GM19240 (cell line): ENCODE measurements at regions not wholly inside any gene's neighbourhood (a gene's known extent, or its start where the extent isn't known, plus 50 kb on each side); places are given as distances from the start of the nearest gene placed in this dataset.
"Not testable (repeated sequence)": the region's sequence is repeated elsewhere in the genome, so short reads cannot be mapped to it uniquely, and the experiment has no call there.

Source experiments
- DNase-seq: peaks from one replicate; pipeline ENCODE4 v3.0.0; 2011; ENCODE audit warnings: low spot score; ENCODE audit not compliant: insufficient read length

DNA sequence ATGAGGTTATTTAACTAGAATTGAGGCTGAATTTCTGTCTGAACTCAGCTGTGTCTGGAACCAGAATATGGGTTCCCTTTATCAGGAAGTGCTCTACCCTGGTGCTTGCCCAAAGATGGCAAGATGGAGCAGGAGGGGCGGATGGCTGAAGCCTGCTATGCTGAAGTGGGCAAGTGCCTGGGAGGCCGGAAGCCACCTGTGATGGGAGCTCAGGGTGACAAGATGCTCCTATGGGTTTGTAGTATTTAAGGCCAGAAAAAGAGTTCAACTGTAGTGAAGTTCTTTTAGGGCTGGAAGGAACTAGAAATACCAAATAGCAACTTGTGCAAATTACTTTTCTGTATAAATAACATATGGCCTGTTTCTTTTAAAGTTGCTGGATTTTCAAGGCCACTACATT is 808.9 kb upstream of the RAB6C start:
- DNase-seq: no peak

DNA sequence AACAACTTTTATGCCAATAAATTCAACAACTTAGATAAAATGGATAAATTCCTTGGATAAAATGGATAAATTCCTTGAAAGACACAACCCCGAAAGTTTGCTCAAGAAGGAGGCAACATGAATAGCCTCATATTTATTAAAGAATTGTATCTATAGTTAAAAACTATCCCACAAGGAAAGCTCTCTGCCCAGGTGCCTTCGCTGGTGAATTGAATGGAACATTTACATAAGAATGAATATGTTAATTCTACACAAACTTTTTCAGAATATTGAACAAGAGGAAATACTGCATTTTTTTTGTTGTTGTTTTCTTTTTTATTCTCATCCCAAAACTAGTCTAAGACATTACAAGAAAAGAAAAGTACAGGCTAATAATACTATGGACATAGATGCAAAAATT is 805.3 kb upstream of the RAB6C start:
- no peak for DNase-seq

DNA sequence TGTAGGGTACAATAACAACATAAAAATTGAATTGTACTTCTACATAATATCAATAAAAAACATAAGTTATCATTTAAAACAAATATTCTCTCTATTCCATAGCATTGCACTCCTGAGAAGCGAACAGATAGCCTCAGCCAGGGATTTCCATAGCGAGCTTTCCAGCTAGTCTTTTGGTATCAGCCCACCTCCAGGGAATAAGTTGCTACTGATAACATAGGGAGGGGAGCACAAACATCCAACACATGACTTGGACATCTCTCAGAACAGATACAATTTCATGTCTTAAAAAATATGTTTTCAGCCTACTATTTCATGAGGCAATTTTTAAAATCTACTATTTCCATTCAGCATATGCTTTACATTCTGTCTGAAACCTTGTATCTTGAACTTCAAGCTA is 804.4 kb upstream of the RAB6C start:
- no peak for DNase-seq

DNA sequence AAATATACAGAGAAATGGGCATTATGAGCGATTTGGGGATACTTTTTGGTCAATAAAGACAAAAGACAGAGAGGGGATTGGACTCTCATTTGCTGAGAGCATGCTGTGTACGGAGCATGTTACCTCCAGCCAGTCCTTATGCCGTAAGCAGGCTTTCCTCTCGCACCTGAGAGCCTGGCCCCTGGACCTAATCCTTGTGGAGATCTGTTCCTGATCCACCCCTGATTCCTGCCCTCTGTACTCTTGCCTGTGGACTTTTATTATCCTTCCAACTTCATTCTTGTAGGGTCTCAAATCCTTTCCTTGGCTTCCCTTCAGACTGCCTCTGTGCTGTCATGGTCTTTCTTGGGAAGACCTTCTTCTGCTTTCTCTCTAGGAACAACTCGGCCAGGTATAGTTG is 803.1 kb upstream of the RAB6C start:
- no peak for DNase-seq

DNA sequence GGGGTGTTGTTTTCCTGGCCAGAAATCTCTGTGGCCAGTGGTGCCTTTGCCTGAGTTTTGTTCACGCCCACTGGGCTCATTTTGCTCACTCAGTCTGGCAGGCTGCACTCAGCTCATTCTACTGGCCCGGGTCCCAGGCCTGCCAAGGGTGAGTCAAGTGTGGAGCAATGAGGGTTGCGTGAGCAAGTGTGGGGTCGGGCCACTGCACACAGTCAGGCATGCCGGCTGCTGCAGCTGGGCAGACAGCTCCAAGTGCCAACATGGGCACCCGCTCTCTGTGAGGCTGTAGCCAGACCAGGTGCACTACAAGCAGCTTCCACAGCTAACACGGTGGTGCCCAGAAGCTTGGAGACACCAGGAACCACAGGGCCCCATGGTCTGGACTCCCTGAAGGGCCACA is 801.1 kb upstream of the RAB6C start:
- no peak for DNase-seq

DNA sequence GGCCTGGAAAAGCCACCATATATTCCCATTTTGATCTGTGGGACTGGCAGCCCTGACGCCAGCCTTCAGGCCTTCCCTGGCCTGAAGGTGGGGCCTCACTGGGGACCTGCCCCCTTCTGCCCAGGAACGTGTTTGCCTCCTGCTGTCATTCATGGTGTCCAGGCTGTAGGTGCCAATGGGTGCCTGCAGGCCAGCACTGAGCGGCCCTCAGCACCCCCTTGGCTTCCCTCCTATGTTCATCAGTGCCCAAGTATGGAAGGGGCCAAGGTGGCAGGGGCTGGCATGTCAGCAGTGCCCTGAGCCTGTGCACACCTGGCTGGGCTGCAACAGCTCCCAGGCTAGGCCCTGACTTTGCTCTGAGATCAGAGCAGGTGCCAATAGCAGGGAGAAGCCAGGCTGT is 800.3 kb upstream of the RAB6C start:
- no peak for DNase-seq

DNA sequence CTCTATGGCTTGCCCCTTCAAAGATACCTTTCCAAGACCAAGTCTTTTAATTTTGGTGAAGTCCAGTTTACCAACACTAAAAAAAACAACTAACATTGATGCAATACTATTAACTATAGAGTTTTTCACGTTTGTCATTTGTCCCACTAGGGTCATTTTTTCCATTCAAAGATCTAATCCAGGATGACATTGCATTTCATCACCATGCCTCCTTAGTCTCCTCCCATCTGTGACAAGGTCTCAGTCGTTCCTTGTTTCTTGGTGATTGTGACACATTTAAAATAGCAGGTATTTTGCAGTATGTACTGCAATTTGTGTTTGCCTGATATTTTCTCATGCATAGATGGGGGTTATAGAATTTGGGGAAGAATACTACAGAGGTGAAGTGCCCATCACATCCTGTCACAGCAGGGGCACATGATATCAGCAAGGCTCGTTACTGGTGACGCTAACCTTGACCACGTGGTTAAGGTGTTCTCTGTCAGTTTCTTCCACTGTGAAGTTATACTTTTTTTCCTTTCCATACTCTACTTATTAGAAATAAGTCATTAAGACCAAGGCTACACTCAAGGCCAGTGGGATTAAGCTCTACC is 799.2 kb upstream of the RAB6C start:
- no peak for DNase-seq

DNA sequence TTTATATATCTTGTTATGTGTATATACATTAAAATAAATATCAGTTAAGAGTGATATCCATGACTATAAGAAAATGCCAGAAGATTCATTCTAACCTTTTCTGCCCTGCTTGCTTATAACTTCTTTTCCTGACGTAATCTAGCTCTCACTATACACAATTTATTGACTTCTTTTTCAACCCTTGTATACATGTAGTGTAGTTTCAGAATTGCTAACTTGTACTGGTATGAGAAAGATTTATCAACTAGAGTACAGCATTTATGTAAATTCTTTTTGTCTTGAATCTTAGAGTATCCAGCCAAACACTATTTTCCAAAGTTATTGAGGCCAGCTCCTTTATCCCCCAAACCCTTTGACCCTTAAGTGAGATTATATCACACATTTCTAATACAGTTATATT is 798.0 kb upstream of the RAB6C start:
- DNase-seq: no peak

DNA sequence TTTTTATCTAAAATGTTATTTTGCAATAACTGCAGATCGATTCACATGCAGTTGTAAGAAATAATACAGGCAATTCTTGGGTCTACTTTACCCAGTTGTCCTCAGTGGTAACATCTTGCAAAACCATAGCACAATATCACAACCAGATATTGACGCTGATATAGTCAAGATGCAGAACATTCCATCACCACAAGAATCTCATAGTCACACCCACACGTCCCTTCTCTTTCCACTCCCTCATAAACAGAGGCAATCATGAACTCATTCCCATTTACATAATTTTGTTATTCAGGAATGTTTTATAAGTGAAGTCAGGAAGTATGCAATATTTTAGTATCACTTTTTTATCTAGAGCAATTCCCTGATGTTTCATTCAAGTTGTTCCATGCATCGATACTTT is 797.5 kb upstream of the RAB6C start:
- no peak for DNase-seq

DNA sequence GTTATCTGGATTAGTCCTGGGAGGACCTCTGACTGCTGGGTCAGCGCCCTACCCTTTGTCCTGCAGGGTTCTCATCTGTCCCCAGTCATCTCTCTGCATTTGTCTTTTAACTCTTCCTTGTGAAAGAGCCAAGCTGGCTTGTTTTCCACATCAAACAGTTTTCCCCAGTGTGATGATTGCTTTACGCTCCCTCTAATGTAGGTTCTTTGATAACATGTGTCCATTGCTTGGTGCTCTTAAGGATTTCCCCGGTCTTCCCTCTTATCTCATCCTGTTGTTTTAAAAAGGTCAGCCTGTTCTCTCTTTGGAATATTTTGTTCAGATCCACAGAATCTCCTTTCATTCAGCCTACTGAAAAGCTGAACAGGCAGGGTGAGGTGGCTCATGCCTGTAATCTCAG is 792.1 kb upstream of the RAB6C start:
- DNase-seq: no peak

DNA sequence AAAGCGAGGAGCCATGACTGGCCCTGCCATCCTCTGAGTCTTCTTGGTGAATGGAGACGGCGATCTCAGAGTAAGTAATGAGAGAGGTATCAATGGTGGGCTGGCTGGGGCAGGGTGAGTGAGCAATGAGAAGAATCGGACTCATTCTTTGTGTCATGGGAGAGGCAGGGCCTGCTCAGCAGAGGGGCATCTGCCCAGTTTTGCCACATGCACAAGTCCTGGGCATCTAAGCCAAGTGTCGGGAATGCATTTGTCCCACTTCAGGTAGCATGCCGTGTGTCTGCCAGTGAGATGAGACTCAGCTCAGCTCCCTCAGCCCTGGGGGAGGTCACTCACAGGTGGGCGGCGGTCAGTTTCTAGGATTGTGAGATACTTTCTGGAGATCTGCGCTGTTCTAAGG is 791.0 kb upstream of the RAB6C start:
- no peak for DNase-seq

DNA sequence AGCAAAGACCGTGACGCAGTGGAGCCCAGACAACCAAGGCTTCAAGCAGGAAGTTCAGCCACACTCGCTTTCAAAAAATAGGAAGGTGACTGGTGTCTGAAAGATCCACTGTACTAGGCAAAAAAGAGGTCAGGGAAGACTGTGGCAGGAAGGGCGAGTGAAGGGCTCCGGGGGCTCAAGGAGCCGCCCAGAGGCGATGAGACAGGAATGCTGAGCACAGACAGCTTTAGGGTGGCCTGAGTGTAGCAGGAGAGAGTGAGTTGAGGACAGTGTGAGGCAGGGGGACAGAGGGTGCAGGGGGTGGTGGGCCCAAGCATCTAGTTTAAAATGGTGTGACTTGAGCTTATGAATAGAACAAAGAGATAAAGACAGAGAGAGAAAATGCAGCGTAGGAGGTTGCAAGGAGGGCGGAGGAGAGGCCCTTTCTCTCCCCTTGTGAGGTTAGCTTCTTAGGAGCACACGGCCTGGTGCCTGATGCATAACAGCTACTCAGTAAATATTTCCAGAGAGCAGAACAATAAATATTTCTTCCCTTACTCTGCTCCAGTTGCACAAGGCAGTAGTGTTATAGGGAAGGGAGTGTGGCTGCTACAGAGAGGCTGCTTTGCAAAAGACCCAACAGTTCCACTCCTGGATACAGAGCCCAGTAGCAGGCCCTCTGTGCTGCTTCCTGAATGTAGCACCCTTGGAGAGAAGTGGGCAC is 789.7 kb upstream of the RAB6C start:
- DNase-seq: no peak

DNA sequence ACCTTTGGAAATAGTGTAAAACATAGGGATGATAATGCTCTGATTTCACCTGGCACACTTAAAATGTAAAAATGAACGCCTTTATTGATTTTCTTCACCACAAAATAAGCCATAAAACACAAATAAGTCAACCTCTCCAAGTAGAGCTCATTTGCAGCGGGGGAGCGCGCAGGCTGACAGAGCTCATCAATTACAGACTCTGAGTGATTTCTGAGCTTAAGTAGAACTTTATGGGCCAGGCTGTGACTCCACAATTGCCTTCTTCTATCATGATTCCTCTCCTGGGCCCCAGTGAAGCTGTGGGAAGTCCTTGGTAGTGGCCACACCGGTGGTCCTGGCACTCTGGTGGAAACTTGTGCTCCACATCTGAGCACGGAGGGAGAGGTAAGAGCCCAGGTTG is 789.0 kb upstream of the RAB6C start:
- no peak for DNase-seq

DNA sequence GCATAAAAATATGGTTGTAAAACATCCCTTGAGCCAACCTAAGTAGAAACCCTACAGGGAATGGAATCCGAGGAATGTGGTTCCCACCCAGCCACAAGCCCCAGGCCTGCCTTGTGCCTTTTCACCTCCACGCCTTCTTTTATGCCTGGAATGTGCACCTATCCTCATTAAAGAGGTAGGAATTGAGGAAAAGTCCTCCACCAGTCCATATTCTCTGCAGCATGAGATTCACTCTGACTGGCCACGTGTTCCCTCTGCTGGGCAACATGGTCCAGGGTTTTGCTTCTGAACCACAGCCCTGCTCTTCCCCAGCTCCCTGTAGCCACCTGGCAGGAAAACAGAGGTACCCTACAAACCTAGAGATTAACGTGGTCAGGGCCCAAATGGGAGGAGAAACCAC is 787.9 kb upstream of the RAB6C start:
- no peak for DNase-seq

DNA sequence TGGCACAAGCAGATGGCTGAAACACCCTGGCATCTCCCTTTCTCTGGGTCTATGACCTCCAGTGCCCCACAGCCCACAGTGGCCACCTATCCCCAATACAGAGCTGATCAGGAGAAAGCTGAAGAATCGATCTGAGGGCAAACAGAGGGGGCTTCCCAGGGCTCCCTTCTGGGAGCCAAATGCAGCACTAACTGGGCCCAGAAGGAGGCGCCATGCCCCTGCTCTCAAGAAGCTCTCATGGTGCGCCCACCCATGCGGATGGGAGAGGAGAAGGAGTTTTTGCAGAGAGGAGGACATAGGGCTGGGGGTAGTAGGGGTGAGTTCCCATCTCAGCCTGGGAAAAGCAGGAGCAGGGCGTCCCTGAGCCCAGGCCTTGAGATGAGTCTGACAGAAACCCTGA is 787.3 kb upstream of the RAB6C start:
- no peak for DNase-seq

DNA sequence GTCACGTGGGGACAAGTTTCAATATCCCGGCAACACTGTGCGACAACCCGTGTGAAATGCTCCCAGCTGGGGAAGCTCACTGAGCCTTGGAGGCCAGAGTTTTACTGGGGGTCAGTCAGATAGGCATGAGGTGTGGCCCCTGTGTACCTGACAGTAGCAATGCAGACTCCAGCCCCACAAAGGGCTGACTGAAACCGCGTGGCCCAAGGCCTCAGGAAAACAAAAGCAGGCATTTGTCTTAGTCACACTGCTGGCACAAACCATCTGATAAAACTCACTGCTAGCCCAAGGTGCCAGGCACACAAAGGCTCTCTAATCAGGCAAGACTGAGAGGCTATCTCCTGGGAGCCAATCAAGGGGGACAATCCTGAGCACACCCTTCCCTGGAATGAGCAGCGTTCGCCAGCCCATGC is 786.6 kb upstream of the RAB6C start:
- no peak for DNase-seq

DNA sequence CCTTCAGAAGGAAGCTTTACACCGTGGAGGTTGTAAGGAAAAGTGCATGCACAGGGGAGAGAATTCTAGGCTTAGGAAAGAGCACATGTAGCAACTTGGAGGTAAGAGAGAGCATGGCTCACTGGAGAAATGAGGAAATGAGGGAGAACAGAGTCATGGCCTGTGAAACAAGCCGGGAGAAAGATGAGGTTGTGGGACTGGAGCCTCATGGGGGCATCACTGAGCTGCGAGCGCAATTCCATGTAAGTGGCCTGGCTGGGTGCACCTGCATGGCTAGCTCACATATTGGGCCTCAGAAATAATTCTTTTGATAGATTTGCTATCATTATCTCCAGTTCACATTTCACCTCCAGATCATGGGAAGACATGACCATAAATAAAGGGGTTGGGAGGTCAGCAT is 785.5 kb upstream of the RAB6C start:
- no peak for DNase-seq

DNA sequence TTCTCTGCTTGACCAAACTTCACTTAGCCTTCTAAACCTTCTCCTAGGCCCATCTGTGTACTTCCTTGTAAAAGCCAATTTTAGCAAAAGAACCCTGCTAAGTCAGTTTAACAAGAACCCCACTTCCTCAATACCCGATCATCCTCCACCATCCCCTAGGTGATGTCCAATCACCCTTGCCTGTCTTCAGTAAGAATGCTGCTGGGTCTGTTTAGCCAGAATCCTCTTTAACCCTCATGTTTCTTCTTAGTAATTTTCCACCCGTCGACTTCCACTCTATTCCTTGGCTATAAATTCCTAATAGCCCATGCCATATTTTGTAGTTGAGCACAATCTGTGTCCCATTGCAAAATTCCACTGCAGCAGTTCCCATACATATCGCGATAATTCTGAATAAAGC is 780.0 kb upstream of the RAB6C start:
- no peak for DNase-seq

DNA sequence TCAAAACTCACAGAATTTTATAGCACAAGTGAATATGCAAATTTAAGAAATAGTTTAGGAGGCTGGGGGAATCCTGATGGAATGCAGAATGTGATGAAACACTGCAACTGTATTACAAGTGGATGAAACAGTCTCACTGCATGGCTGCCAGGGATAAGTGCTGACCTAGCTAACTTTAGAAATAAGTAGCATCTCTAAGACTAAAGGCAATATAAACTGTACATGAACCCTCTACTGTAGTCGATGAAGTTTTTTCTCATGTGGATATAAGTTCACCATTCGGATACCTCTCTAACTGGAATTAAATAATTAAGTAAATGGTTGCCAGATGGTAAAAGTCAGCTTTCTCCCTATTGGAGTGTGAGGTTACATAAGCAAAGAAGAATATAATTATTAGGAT is 777.8 kb upstream of the RAB6C start:
- DNase-seq: no peak

DNA sequence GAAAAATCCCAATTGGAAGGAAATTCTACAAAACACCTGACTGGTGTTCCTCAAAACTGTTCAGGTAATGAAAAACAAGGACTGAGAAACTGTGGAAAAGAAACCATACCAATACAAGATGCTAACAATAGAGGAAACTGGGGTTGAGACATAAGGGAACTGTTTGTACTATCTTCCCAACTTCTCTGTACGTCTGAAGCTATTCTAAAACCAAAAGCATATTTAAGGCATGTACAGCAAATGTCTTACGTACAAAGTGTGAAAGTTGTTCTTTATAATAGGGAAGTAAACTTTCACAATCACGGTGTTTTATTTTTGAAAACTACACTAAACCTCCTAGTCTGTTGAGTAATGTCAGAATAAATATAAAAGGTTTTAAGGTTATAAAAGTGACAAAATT is 776.1 kb upstream of the RAB6C start:
- no peak for DNase-seq

DNA sequence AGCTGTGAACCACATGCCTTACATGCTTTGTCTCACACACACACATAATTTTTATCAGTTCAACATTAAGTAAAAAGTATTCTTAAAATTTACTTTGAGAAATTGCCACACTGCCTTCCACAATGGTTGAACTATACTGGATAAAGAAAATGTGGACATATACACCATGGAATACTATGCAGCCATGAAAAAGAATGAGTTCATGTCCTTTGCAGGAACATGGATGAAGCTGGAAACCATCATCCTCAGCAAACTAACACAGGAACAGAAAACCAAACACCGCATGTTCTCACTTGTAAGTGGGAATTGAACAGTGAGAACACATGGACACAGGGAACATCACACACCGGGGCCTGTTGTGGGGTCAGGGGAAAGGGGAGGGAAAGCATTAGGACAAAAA is 774.9 kb upstream of the RAB6C start:
- not testable (repeated sequence) for DNase-seq

DNA sequence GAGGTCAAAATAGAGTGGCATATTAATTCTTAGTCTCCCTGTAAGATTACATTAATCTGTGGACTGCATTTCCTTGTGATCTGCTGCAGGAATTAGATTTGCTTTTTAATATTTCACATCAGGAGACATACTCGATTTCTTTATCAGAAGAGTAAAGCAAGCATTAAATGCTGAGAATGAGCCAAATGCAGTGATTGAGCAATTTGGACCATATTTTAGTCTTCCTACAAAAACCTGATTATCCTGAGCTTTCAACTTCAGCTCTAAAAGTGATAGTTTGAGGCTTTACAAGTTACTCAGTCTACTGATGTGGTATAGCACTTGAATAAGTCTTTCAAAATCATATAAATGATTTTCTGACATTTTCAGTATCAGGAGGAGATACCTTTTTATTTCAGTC is 774.3 kb upstream of the RAB6C start:
- no peak for DNase-seq

DNA sequence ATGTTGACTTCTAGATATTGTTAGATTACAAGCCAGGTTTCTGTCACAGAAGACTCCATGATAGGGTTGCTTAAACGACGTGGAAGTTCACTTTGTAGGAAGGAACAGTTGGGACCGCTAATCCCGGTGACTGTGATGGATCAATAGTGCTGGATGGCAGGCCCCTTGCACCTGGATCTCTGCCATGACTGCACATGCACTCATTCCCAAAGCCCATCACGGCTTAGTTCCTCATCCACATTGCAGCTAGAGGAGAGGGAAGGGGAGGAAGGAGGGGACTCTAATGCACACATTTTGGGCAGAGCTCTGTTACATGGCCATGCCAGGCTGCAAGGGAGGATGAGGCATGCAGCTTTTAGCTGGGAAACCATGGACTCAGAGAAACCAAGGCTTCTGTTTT is 773.7 kb upstream of the RAB6C start:
- DNase-seq: no peak
